IPS-NIHi11 (cell line): ENCODE measurements at regions not wholly inside any gene's neighbourhood (a gene's known extent, or its start where the extent isn't known, plus 50 kb on each side); places are given as distances from the start of the nearest gene placed in this dataset.
A peak's percentile ranks its signal among the peaks of the same experiment; 100 is the strongest.

Experiments used
- DNase-seq: peaks from one replicate; pipeline ENCODE4 v3.0.0; 2012; ENCODE audit warnings: mixed read lengths, low spot score

DNA sequence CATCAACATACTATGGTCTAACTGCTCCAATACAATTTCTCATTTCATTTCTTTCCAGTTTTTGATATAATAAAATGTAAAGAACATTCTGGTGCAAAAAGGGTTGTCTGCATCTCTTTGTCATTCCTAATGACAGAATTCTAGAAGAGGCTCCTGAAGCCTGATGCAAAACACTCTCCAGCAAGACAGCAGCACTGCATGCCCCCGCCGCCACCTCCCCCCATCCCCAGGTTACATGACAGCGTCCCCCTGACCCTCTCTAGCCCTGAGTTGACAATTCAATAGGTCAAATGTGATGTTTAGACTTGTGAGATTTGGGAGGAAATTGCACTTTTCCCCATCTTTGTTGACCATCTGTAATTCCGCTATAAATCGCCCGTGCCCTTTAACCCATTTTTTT, 64.6 kb upstream of the C1orf21 start:
- peak; percentile 29 for DNase-seq

DNA sequence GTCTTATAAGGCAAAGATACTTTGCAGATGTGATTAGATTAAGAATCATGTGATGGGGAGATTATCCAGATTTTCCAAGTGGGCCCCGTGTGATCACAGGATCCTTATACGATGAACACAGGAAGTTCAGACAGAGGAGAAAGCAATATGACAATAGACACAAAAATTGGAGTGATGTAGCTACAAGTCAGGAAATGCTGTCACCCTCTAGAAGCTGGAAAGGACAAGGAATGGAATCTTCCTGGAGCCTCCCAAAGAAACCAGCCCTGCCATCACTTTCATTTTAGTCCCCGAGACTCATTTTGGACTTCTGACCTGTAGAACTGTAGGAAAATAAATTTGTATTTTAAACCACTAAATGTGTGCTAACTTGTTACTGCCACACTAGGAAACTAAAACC, 61.9 kb upstream of the C1orf21 start:
- DNase-seq = no peak

DNA sequence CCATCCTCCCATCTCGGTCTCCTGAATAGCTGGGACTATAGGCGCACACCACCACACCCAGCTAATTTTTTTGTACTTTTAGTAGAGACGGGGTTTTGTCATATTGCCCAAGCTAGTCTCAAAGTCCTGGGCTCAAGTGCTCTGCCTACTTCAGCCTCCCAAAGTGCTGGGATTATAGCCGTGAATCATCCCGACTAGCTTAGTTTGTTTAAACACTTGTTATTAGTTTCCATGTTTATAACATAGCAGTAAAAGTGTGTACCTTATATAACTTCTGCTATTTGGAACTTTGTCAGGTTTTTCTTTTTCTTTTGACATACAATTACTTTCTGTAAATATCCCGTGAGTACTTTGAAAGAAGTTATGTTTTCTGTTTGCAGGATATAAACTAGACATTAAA, 60.6 kb upstream of the C1orf21 start:
- DNase-seq = no peak

DNA sequence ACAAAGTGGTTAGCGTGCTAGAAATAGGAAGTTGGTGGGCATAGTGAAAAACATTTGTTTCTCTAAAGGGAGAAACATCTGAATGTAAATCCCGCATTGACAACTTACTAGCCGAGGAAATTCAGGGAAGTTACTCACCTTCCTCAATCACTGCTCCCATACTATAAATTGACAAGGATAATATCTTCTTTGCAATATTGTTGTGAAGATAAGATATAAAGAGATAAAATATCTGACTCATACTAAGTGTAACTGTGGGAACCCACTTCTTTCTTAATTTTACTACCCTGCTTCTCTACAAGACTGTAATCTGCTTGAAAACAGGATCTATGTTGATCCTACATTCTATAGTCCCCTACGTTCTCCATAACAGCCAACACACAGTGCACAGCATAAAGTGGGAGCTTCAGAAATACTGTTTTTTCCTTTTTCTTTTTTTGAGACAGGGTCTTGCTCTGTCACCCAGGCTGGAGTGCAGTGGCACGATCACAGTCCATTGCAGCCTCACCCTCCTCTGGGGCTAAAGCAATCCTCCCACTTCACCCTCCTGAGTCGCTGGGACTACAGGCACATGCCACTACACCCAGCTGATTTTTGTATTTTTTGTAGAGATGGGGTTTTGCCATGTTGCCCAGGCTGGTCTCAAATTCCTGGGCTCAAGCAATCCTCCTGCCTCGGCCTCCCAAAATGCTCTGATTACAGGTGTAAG, 57.4 kb upstream of the C1orf21 start:
- DNase-seq = no peak

- DNase-seq = no peak
Observed at GRCh38 chr1:184329962-184330868, 56.6 kb upstream of the C1orf21 start.

DNA sequence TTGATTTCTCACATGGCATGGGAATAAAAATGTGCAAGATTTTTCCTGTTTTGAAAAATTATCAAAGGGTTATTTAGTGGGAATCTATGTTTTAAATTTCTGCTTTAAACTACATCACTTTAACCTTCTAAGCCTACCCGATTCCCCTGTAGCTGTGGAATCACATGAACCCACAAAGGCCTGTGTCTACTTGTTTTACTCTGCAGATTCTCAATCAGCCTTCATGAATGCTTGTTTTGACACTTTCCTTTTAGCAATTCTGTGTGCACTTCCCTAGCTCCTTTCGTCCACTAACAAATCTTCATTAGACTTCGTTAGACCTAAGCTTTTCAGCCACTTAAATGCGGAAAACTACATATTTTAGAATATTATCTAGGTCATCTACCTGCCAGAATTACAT, 56.0 kb upstream of the C1orf21 start:
- DNase-seq = no peak
